ENCODE measurements at regions not wholly inside any gene's neighbourhood (a gene's known extent, or its start where the extent isn't known, plus 50 kb on each side); places are given as distances from the start of the nearest gene placed in this dataset.

DNA sequence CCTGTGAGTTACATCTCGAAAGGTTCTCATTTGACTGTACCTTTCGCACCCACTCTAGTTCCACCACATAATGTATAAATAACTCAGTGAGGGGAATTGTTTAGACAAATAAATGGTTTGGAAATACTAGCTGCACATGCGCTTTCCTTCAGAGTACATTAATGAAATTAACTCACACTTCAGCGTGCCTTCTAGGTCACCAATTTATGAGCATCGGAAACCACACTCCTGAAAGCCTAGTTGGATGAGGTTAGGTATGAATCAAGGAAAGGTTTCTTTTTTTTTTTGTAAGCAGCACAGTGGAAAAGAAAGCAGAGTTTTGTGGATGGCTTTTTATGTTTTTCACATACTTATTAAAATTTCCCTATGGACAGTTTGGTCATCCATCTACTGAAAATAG lies 247.8 kb upstream of the TCF21 start:
- Histone ChIP-seq H3K4me2 (no peak overlapping the region), H3K79me2 (ENCODE audit: insufficient read depth, low read depth) (no peaks in the 10 kb centered on the region), H3K4me1 (ENCODE audit: low read depth, poor library complexity, severe bottlenecking) (no peaks in the 10 kb centered on the region), H3K27me3 (ENCODE audit: insufficient read depth, low read depth) (no peaks in the 10 kb centered on the region), H2AFZ (ENCODE audit: low read depth) (no peak overlapping the region), H3K36me3 (ENCODE audit: insufficient read depth) (no peaks in the 10 kb centered on the region), H3K27ac (no peak overlapping the region), H4K20me1 (ENCODE audit: insufficient read depth) (no peaks in the 10 kb centered on the region), H3K9ac (no peak overlapping the region), H3K4me3 (IDR thresholded peaks at IDR 0.05; ENCODE audit: insufficient read depth, low read depth, low read length) (no peak overlapping the region)
- TF ChIP-seq, protein P1, sequence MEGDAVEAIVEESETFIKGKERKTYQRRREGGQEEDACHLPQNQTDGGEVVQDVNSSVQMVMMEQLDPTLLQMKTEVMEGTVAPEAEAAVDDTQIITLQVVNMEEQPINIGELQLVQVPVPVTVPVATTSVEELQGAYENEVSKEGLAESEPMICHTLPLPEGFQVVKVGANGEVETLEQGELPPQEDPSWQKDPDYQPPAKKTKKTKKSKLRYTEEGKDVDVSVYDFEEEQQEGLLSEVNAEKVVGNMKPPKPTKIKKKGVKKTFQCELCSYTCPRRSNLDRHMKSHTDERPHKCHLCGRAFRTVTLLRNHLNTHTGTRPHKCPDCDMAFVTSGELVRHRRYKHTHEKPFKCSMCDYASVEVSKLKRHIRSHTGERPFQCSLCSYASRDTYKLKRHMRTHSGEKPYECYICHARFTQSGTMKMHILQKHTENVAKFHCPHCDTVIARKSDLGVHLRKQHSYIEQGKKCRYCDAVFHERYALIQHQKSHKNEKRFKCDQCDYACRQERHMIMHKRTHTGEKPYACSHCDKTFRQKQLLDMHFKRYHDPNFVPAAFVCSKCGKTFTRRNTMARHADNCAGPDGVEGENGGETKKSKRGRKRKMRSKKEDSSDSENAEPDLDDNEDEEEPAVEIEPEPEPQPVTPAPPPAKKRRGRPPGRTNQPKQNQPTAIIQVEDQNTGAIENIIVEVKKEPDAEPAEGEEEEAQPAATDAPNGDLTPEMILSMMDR (conservative IDR thresholded peaks at IDR 0.05; ENCODE audit: low read depth, low read length), result no peak

DNA sequence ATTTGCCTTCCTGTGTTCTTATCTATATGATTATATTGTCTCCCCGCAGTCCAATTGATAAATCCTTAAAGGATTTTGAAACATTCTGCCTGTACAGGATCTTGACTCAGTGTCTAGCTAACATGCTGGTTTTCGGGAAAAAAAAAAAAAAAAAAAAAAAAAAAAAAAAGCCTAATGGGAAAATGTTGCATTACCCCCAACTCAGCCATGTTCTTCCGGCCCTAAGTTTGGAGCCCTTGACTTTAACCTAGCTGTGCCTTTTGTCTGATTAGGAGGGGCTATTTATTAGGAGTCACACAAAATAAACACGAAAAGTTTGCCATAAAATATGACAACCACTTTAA lies 244.4 kb upstream of the TCF21 start:
- no peak overlapping the region for H2AFZ ChIP-seq (ENCODE audit: low read depth)
- no peaks in the 10 kb centered on the region for H3K36me3 ChIP-seq (ENCODE audit: insufficient read depth)
- H3K27ac ChIP-seq, result no peak overlapping the region
- H3K4me3 ChIP-seq (IDR thresholded peaks at IDR 0.05; ENCODE audit: insufficient read depth, low read depth, low read length), result no peak overlapping the region
- H3K79me2 ChIP-seq (ENCODE audit: insufficient read depth, low read depth), result no peaks in the 10 kb centered on the region
- TF ChIP-seq, protein P1 (conservative IDR thresholded peaks at IDR 0.05; ENCODE audit: low read depth, low read length), result no peak
- H3K27me3 ChIP-seq (ENCODE audit: insufficient read depth, low read depth), result no peaks in the 10 kb centered on the region
- H3K9ac ChIP-seq, result no peak overlapping the region
- no peak overlapping the region for H3K4me2 ChIP-seq
- H3K4me1 ChIP-seq (ENCODE audit: low read depth, poor library complexity, severe bottlenecking), result no peaks in the 10 kb centered on the region
- H4K20me1 ChIP-seq (ENCODE audit: insufficient read depth), result no peaks in the 10 kb centered on the region

DNA sequence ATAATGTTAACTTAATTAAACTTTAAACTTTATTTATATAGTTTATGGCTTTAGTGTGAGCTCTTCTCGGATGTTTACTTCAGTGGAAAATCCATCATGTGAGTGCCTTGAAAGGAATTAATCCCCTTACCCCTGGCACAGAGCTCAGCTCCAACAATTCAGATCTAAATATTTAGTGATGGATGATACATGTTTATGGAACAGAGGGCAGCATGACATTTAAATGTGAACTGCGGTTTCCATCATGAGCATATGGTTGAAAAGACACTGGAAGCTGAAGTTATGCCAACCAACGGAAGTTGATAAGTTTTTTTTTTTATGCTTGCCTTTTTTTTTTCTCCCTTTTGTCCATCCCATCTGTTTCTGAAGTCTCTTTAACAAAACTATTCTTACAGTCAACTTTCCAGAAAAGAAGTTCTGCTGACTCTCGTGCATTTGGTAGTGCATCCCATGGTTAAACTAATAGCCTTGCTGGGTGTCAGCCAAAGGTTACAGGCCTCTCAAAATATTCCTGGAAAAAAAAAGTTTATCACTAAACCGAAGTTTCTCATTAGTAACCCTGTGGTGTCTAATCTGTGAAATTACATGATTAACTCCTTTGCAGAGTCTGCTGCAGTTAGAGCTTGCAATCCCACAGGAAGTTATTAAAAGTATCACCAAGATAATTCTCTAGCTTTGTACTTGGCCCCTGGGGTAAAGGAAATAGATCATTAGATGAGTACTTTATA lies 243.9 kb upstream of the TCF21 start:
- Histone ChIP-seq H3K36me3 (ENCODE audit: insufficient read depth) (no peaks in the 10 kb centered on the region), H3K4me3 (IDR thresholded peaks at IDR 0.05; ENCODE audit: insufficient read depth, low read depth, low read length) (no peak overlapping the region), H3K4me1 (ENCODE audit: low read depth, poor library complexity, severe bottlenecking) (no peaks in the 10 kb centered on the region), H3K27me3 (ENCODE audit: insufficient read depth, low read depth) (no peaks in the 10 kb centered on the region), H3K27ac (no peak overlapping the region), H4K20me1 (ENCODE audit: insufficient read depth) (no peaks in the 10 kb centered on the region), H3K9ac (no peak overlapping the region), H3K79me2 (ENCODE audit: insufficient read depth, low read depth) (no peaks in the 10 kb centered on the region), H3K4me2 (no peak overlapping the region), H2AFZ (ENCODE audit: low read depth) (no peak overlapping the region)
- TF ChIP-seq, protein P1 (conservative IDR thresholded peaks at IDR 0.05; ENCODE audit: low read depth, low read length), result no peak

DNA sequence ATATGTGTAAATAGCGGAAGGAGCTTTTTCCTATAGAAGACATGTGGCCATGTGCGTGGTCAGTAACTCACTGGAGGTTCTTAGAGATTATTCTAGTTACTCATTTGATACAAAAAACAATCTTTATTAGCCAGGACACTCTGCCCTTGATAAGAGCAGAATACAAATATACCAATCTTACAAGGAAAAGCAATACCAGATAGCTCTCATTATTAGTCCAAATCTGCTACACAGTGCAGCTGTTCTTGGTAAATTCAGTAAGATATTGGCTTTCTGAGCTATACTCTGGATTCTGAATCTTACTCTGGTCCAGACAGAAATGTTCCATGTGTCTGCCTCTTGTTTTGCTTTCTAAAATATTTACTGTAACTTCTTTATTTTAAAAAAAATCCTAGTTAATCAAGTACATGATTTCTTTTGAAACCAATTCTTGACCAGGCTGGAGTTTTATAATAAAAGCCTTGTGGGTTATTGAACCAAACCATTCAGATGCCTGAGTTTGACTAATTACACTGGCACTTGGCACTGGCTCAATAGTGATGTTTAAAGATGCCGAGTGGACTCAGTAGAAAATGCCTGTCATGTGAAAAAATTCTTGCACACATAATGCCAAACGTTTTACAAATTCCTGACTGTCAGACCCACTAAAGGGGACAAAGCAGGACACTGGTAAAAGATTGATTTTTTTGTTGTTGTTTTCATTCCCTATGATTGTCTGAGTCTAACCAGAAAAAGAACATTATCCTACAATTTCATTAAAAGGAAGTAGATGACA lies 242.8 kb upstream of the TCF21 start:
- H3K79me2 ChIP-seq (ENCODE audit: insufficient read depth, low read depth), result no peaks in the 10 kb centered on the region
- TF ChIP-seq, protein P1 (conservative IDR thresholded peaks at IDR 0.05; ENCODE audit: low read depth, low read length), result no peak
- H2AFZ ChIP-seq (ENCODE audit: low read depth), result no peak overlapping the region
- H3K4me2 ChIP-seq, result no peak overlapping the region
- no peaks in the 10 kb centered on the region for H3K27me3 ChIP-seq (ENCODE audit: insufficient read depth, low read depth)
- H3K4me1 ChIP-seq (ENCODE audit: low read depth, poor library complexity, severe bottlenecking), result no peaks in the 10 kb centered on the region
- no peak overlapping the region for H3K9ac ChIP-seq
- H3K27ac ChIP-seq, result no peak overlapping the region
- H4K20me1 ChIP-seq (ENCODE audit: insufficient read depth), result no peaks in the 10 kb centered on the region
- no peaks in the 10 kb centered on the region for H3K36me3 ChIP-seq (ENCODE audit: insufficient read depth)
- no peak overlapping the region for H3K4me3 ChIP-seq (IDR thresholded peaks at IDR 0.05; ENCODE audit: insufficient read depth, low read depth, low read length)
